Calu3 (cell line): ENCODE measurements at regions not wholly inside any gene's neighbourhood (a gene's known extent, or its start where the extent isn't known, plus 50 kb on each side); places are given as distances from the start of the nearest gene placed in this dataset.

ENCODE experiments used
- BruUV-seq: library from RNA; stranded (reverse); fragments of 400-500 nt; replicated peaks from 2 replicates; lab custom pipeline; 2021; lab: Mats Ljungman, UMichigan
- CTCF ChIA-PET: fragments of 300-600 bp; sonication (Branson Sonifier 250); formaldehyde crosslinking; loops from one replicate; lab custom pipeline; 2022; ENCODE audit warnings: antibody characterized with exemption; lab: Charles Lee
- DNase-seq: peaks from one replicate; pipeline ENCODE4 v3.0.0; 2022
- H3K27ac Mint-ChIP-seq: one replicate; pipeline ENCODE4 v1.8.0; 2022; ENCODE audit warnings: mixed read lengths; ENCODE audit not compliant: unreplicated experiment
- H3K27me3 Mint-ChIP-seq: one replicate; pipeline ENCODE4 v1.8.0; 2022; ENCODE audit warnings: mixed read lengths; ENCODE audit not compliant: unreplicated experiment
- H3K36me3 Mint-ChIP-seq: one replicate; pipeline ENCODE4 v1.8.0; 2022; ENCODE audit warnings: mild to moderate bottlenecking, moderate library complexity, mixed read lengths; ENCODE audit not compliant: insufficient read depth, unreplicated experiment
- H3K4me1 Mint-ChIP-seq: one replicate; pipeline ENCODE4 v1.8.0; 2022; ENCODE audit warnings: mild to moderate bottlenecking, low read depth, mixed read lengths; ENCODE audit not compliant: unreplicated experiment
- H3K4me3 Mint-ChIP-seq: one replicate; pipeline ENCODE4 v1.8.0; 2022; ENCODE audit warnings: mild to moderate bottlenecking, low read depth, moderate library complexity, mixed read lengths; ENCODE audit not compliant: unreplicated experiment
- H3K9me3 Mint-ChIP-seq: one replicate; pipeline ENCODE4 v1.8.0; 2022; ENCODE audit warnings: low read depth, mixed read lengths; ENCODE audit not compliant: unreplicated experiment
- intact Hi-C: fragments of 100-400 bp; cut with micrococcal nuclease; formaldehyde crosslinking; loops from one replicate; pipeline ENCODE4 v1.10.0; 2022; ENCODE audit not compliant: unreplicated experiment
- TF ChIP-seq, protein P1 (sequence below): fragments of 200-600 bp; IDR thresholded peaks from one replicate; pipeline ENCODE4 v1.8.0; 2022; ENCODE audit warnings: antibody characterized with exemption; ENCODE audit not compliant: unreplicated experiment

DNA sequence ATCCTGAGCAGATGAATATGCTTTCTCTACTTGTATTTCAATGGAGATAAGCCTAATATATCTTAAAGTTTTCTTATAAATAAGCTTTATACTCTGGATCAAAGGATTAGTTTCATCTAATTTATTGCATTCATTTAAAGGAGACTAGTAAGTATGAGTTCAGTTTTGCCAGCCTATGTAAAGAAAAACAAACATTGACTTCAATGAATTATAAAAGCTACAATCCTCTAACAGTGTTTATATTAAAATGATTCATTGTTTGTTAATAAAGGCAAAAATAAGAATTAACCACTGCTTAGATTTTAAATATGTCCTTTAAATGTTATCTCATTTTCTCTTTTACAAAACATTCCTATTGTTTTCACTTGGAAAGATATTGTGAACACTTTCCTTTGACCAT is 566.0 kb downstream of the EPHA4 start:
- Mint-ChIP-seq H3K27ac (no peak overlapping the region), H3K4me3 (no peak overlapping the region), H3K36me3 (no peaks in the 10 kb centered on the region), H3K9me3 (no peaks in the 10 kb centered on the region), H3K27me3 (no peaks in the 10 kb centered on the region), H3K4me1 (no peaks in the 10 kb centered on the region)
- intact Hi-C loops, result no loop called here
- TF ChIP-seq, protein P1, sequence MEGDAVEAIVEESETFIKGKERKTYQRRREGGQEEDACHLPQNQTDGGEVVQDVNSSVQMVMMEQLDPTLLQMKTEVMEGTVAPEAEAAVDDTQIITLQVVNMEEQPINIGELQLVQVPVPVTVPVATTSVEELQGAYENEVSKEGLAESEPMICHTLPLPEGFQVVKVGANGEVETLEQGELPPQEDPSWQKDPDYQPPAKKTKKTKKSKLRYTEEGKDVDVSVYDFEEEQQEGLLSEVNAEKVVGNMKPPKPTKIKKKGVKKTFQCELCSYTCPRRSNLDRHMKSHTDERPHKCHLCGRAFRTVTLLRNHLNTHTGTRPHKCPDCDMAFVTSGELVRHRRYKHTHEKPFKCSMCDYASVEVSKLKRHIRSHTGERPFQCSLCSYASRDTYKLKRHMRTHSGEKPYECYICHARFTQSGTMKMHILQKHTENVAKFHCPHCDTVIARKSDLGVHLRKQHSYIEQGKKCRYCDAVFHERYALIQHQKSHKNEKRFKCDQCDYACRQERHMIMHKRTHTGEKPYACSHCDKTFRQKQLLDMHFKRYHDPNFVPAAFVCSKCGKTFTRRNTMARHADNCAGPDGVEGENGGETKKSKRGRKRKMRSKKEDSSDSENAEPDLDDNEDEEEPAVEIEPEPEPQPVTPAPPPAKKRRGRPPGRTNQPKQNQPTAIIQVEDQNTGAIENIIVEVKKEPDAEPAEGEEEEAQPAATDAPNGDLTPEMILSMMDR, result no peak
- no TSS peak for BruUV-seq
- DNase-seq, result no peak
- CTCF ChIA-PET, result no interaction called here

DNA sequence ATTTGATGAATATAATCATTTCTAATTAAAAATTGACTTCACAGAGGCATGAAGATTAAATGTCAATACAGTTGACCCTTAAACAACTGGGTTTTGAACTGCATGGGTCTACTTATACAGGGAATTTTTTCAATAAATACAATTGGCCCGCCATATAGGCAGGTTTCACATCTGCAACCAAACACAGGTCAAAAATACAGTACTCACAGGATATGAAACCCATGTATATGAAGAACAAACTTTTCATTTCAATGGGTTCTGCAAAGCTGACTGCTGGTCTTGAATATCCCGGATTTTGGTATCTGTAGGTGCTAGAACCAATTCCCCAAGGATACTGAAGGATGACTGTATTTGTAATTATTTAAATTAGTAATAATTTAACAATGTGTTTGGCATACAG is 555.6 kb downstream of the EPHA4 start:
- TF ChIP-seq, protein P1, result no peak
- Mint-ChIP-seq H3K27me3 (no peaks in the 10 kb centered on the region), H3K27ac (no peak overlapping the region), H3K4me3 (no peak overlapping the region), H3K36me3 (no peaks in the 10 kb centered on the region), H3K9me3 (peaks cover 7% of the 10 kb centered on the region), H3K4me1 (no peaks in the 10 kb centered on the region)
- CTCF ChIA-PET, result no interaction called here
- no peak for DNase-seq
- BruUV-seq, result no TSS peak
- intact Hi-C loops, result no loop called here

DNA sequence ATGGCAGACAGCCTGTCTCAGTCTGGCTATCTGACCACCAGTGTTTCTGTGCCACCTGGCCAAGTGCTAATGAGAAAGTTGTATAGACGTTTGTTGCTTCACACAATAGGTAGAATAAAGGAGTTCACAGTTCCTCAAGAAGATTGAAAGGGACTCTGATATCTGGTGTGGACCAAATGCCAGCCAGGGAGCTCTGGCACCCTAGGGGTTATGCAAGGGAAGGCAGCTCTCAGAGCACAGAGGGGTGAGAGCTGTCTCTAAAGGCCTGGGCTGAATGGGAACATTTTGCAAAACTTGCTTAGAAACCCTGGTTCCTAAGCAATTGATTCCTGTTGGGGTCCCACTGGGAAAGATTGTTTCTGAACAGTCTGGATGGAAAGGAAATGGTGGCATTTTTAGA is 553.8 kb downstream of the EPHA4 start:
- intact Hi-C loops, result no loop called here
- Mint-ChIP-seq H3K36me3 (no peaks in the 10 kb centered on the region), H3K4me3 (no peak overlapping the region), H3K9me3 (peaks cover 7% of the 10 kb centered on the region), H3K27me3 (no peaks in the 10 kb centered on the region), H3K4me1 (no peaks in the 10 kb centered on the region), H3K27ac (no peak overlapping the region)
- no peak for DNase-seq
- TF ChIP-seq, protein P1, result no peak
- no TSS peak for BruUV-seq
- CTCF ChIA-PET, result interaction anchor here (0.8 kb wide), 1 partner anchor 1145 kb away, joined by 7 read pairs; no protein-coding TSS in a partner anchor

DNA sequence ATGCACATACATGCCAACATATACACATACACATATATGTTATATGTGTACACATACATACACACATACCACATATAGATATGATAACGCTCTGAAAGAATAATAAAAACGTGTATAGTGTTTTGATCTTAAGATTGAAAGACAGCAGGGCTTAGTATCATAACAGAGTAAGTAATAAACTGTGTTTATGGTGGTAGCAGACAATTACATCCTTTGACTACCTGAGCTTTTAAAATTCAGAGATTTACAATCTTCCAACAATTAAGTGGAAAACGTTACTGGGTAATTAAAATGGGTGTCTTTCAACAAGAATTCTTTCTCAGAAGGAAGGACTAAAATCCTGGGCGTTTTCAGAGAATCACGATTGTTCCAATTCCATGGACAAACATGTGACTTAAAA is 552.4 kb downstream of the EPHA4 start:
- CTCF ChIA-PET, result interaction anchor here (0.7 kb wide), 1 partner anchor 1858 kb away, joined by 5 read pairs; no protein-coding TSS in a partner anchor
- intact Hi-C loops, result no loop called here
- no peak overlapping the region for H3K27ac Mint-ChIP-seq
- no peaks in the 10 kb centered on the region for H3K36me3 Mint-ChIP-seq
- no peak for DNase-seq
- no peak overlapping the region for H3K4me3 Mint-ChIP-seq
- TF ChIP-seq, protein P1, result no peak
- no peaks in the 10 kb centered on the region for H3K4me1 Mint-ChIP-seq
- peaks cover 3% of the 10 kb centered on the region for H3K9me3 Mint-ChIP-seq
- no peaks in the 10 kb centered on the region for H3K27me3 Mint-ChIP-seq
- no TSS peak for BruUV-seq
